Neural progenitor cell (in vitro differentiated cells): ENCODE measurements at regions not wholly inside any gene's neighbourhood (a gene's known extent, or its start where the extent isn't known, plus 50 kb on each side); places are given as distances from the start of the nearest gene placed in this dataset.
A peak's percentile ranks its signal among the peaks of the same experiment; 100 is the strongest.

Experiments
- DNase-seq: peaks from one replicate; pipeline ENCODE4 v3.0.0-alpha.2; 2016; ENCODE audit warnings: low spot score
- H2AFZ ChIP-seq: fragments of 200-600 bp; sonication (generic); replicated peaks from 2 replicates; pipeline ENCODE4 v1.6.1; 2016; ENCODE audit warnings: antibody characterized with exemption
- H3F3A ChIP-seq: fragments of 200-600 bp; sonication (generic); 2 replicates; pipeline ENCODE4 v1.6.1; 2016; ENCODE audit warnings: antibody characterized with exemption, low read depth
- H3K27ac ChIP-seq: fragments of 200-600 bp; sonication (generic); 2 replicates; pipeline ENCODE4 v1.5.1; 2016; ENCODE audit warnings: mild to moderate bottlenecking
- H3K27me3 ChIP-seq: fragments of 200-600 bp; sonication (generic); 2 replicates; pipeline ENCODE4 v1.6.1; 2016; ENCODE audit warnings: mild to moderate bottlenecking, moderate library complexity
- H3K36me3 ChIP-seq: fragments of 200-600 bp; sonication (generic); 2 replicates; pipeline ENCODE4 v1.5.1; 2016
- H3K4me1 ChIP-seq: fragments of 200-600 bp; sonication (generic); 2 replicates; pipeline ENCODE4 v1.6.1; 2016; ENCODE audit warnings: mixed run types
- H3K4me2 ChIP-seq: fragments of 200-600 bp; sonication (generic); 2 replicates; pipeline ENCODE4 v1.6.1; 2016
- H3K4me3 ChIP-seq: fragments of 200-600 bp; sonication (generic); 2 replicates; pipeline ENCODE4 v1.5.1; 2016
- H3K79me2 ChIP-seq: fragments of 200-600 bp; sonication (generic); 2 replicates; pipeline ENCODE4 v1.6.1; 2016; ENCODE audit warnings: low read depth
- H3K9ac ChIP-seq: fragments of 200-600 bp; sonication (generic); 2 replicates; pipeline ENCODE4 v1.6.1; 2016
- H3K9me3 ChIP-seq: fragments of 200-600 bp; sonication (generic); 2 replicates; pipeline ENCODE4 v1.5.1; 2016; ENCODE audit warnings: low read depth
- H4K20me1 ChIP-seq: fragments of 200-600 bp; sonication (generic); 2 replicates; pipeline ENCODE4 v1.6.1; 2016; ENCODE audit warnings: low read depth
- H3K27ac Mint-ChIP-seq: 3 replicates; pipeline ENCODE4 v1.8.0; 2021; ENCODE audit warnings: mixed read lengths
- H3K27me3 Mint-ChIP-seq: 2 replicates; pipeline ENCODE4 v1.8.0; 2022; ENCODE audit warnings: low read depth, mild to moderate bottlenecking, inconsistent platforms, moderate library complexity, mixed read lengths; ENCODE audit not compliant: insufficient read depth
- H3K36me3 Mint-ChIP-seq: 3 replicates; pipeline ENCODE4 v1.8.0; 2021; ENCODE audit warnings: mixed read lengths
- H3K4me1 Mint-ChIP-seq: 3 replicates; pipeline ENCODE4 v1.8.0; 2021; ENCODE audit warnings: mixed read lengths
- H3K4me3 Mint-ChIP-seq: 3 replicates; pipeline ENCODE4 v1.8.0; 2021; ENCODE audit warnings: mild to moderate bottlenecking, moderate library complexity, mixed read lengths
- H3K9me3 Mint-ChIP-seq: 3 replicates; pipeline ENCODE4 v1.8.0; 2020; ENCODE audit warnings: mixed read lengths
- EZH2 ChIP-seq: fragments of 200-600 bp; sonication (generic); IDR thresholded peaks from 2 replicates; pipeline ENCODE4 v1.6.1; 2017; ENCODE audit warnings: antibody characterized with exemption, mild to moderate bottlenecking, moderate library complexity
- EZH2phosphoT487 ChIP-seq: fragments of 200-600 bp; sonication (generic); IDR thresholded peaks from 2 replicates; pipeline ENCODE4 v1.6.1; 2017; ENCODE audit warnings: antibody characterized with exemption
- TF ChIP-seq, protein P1 (sequence below): fragments of 200-600 bp; sonication (generic); IDR thresholded peaks from 2 replicates; pipeline ENCODE4 v1.5.1; 2017; ENCODE audit warnings: antibody characterized with exemption, mild to moderate bottlenecking

DNA sequence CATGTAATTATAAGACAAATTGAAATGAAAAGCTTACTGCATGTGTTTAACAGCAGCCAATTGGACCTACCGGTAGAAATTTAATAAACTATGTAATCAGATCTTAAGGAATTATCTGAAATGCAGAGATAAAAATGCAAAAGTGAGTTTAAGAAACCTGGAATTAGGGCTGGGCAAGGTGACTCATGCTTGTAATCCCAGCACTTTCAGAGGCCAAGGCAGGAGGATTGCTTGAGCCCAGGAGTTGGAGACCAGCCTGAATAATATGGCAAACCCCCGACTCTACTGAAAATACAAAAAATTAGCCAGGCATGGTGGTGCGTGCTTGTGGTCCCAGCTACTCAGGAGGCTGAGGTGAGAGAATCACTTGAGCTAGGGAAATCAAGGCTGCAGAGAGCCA is 74.1 kb downstream of the HFE start:
- H3K9ac ChIP-seq = no peak overlapping the region
- H3K27ac Mint-ChIP-seq = no peak overlapping the region
- DNase-seq = no peak
- peaks cover 23% of the 10 kb centered on the region for H3K36me3 Mint-ChIP-seq
- peaks cover 53% of the 10 kb centered on the region for H3K79me2 ChIP-seq
- H2AFZ ChIP-seq = no peak overlapping the region
- H3K27me3 ChIP-seq = no peaks in the 10 kb centered on the region
- no peak overlapping the region for H3K4me3 ChIP-seq
- H3F3A ChIP-seq = peaks cover 37% of the 10 kb centered on the region
- no peaks in the 10 kb centered on the region for H3K36me3 ChIP-seq
- H3K4me1 Mint-ChIP-seq = peaks cover 17% of the 10 kb centered on the region
- no peak overlapping the region for H3K27ac ChIP-seq
- peaks cover 41% of the 10 kb centered on the region for H4K20me1 ChIP-seq
- H3K4me1 ChIP-seq = no peaks in the 10 kb centered on the region
- H3K9me3 Mint-ChIP-seq = no peaks in the 10 kb centered on the region
- peak overlapping the region; percentile 98 for H3K4me3 Mint-ChIP-seq
- H3K4me2 ChIP-seq = no peak overlapping the region
- no peaks in the 10 kb centered on the region for H3K9me3 ChIP-seq
- TF ChIP-seq EZH2 = no peak
- TF ChIP-seq, protein P1, sequence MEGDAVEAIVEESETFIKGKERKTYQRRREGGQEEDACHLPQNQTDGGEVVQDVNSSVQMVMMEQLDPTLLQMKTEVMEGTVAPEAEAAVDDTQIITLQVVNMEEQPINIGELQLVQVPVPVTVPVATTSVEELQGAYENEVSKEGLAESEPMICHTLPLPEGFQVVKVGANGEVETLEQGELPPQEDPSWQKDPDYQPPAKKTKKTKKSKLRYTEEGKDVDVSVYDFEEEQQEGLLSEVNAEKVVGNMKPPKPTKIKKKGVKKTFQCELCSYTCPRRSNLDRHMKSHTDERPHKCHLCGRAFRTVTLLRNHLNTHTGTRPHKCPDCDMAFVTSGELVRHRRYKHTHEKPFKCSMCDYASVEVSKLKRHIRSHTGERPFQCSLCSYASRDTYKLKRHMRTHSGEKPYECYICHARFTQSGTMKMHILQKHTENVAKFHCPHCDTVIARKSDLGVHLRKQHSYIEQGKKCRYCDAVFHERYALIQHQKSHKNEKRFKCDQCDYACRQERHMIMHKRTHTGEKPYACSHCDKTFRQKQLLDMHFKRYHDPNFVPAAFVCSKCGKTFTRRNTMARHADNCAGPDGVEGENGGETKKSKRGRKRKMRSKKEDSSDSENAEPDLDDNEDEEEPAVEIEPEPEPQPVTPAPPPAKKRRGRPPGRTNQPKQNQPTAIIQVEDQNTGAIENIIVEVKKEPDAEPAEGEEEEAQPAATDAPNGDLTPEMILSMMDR = no peak
- TF ChIP-seq EZH2phosphoT487 = no peak
- peaks cover 1% of the 10 kb centered on the region for H3K27me3 Mint-ChIP-seq

DNA sequence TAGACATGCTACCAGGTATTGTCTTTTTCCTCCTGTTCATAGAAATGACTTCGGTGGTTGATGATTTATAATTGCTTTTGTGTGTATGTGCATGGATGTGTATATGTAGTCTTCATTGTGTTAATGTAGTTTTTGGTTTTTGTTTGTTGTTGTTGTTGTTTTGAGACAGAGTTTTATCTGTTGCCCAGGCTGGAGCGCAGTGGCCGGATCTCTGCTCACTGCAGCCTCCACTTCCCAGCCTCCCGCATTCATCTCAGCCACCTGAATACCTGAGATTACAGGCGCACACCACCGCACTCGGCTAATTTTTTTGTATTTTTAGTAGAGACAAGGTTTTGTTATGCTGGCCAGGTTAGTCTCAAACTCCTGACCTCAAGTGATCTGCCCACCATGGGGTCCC is 75.2 kb downstream of the HFE start:
- H3K27ac Mint-ChIP-seq = no peak overlapping the region
- no peaks in the 10 kb centered on the region for H3K9me3 Mint-ChIP-seq
- Histone ChIP-seq H3F3A (peaks cover 26% of the 10 kb centered on the region), H3K79me2 (peaks cover 42% of the 10 kb centered on the region), H3K9me3 (no peaks in the 10 kb centered on the region), H3K27ac (no peak overlapping the region), H2AFZ (no peak overlapping the region), H3K27me3 (no peaks in the 10 kb centered on the region), H3K9ac (no peak overlapping the region), H3K4me1 (no peaks in the 10 kb centered on the region), H3K4me2 (no peak overlapping the region), H4K20me1 (peaks cover 31% of the 10 kb centered on the region), H3K36me3 (no peaks in the 10 kb centered on the region), H3K4me3 (no peak overlapping the region)
- TF ChIP-seq, protein P1 = no peak
- TF ChIP-seq EZH2phosphoT487 = no peak
- no peak for TF ChIP-seq EZH2
- H3K27me3 Mint-ChIP-seq = no peaks in the 10 kb centered on the region
- H3K4me1 Mint-ChIP-seq = peaks cover 17% of the 10 kb centered on the region
- no peak overlapping the region for H3K4me3 Mint-ChIP-seq
- H3K36me3 Mint-ChIP-seq = peaks cover 25% of the 10 kb centered on the region
- no peak for DNase-seq

DNA sequence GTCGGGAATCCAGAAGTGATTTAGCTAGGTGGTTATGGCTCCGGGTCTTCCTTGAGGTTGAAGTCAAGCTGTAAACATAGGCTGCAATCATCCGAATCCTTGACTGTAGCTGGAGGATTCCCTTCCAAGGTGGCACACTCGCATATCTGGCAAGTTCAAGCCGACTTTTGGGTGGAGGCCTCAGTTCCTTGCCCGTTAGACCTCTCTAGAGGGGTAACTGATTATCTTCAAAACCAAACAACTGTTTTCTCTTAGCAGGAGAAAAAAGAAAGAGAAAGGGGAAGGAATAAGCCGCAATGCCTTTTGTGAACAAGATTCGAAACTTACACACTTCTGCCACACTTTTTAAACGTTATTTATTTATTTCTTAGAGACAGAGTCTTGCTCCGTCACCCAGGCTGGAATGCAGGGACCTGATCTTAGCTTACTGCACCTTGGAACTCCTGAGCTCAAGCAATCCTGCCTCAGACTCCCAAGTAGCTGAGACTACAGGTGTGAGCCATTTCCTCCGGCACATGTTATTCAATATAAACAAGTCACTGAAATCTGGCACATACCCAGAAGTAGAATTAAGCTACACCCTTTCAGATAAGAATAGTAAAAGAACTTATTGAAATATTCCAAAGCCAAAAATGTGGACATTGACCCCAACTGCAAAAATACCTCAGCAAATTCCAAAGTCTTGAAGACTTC is 76.3 kb downstream of the HFE start:
- no peak for DNase-seq
- no peaks in the 10 kb centered on the region for H3K27me3 Mint-ChIP-seq
- Histone ChIP-seq H3K36me3 (no peaks in the 10 kb centered on the region), H3K4me2 (no peak overlapping the region), H3F3A (peaks cover 15% of the 10 kb centered on the region), H3K4me3 (no peak overlapping the region), H3K9me3 (no peaks in the 10 kb centered on the region), H3K27me3 (no peaks in the 10 kb centered on the region), H3K27ac (no peak overlapping the region), H3K4me1 (no peaks in the 10 kb centered on the region), H4K20me1 (peaks cover 24% of the 10 kb centered on the region), H3K79me2 (peaks cover 35% of the 10 kb centered on the region), H2AFZ (no peak overlapping the region), H3K9ac (no peak overlapping the region)
- no peaks in the 10 kb centered on the region for H3K9me3 Mint-ChIP-seq
- TF ChIP-seq, protein P1 = no peak
- TF ChIP-seq EZH2phosphoT487 = no peak
- no peak for TF ChIP-seq EZH2
- H3K4me3 Mint-ChIP-seq = no peak overlapping the region
- H3K36me3 Mint-ChIP-seq = peaks cover 22% of the 10 kb centered on the region
- no peak overlapping the region for H3K27ac Mint-ChIP-seq
- H3K4me1 Mint-ChIP-seq = peaks cover 17% of the 10 kb centered on the region
